Osteocyte (in vitro differentiated cells): ENCODE measurements at regions not wholly inside any gene's neighbourhood (a gene's known extent, or its start where the extent isn't known, plus 50 kb on each side); places are given as distances from the start of the nearest gene placed in this dataset.

Experiments
- DNase-seq: peaks from one replicate; pipeline ENCODE4 v3.0.0; 2021; ENCODE audit warnings: mixed read lengths; ENCODE audit not compliant: unreplicated experiment; ENCODE audit errors: extremely low spot score
- H3K27ac Mint-ChIP-seq: one replicate; pipeline ENCODE4 v1.8.0; 2021; ENCODE audit warnings: mild to moderate bottlenecking, mixed read lengths; ENCODE audit not compliant: unreplicated experiment
- H3K27me3 Mint-ChIP-seq: one replicate; pipeline ENCODE4 v1.8.0; 2021; ENCODE audit warnings: mixed read lengths; ENCODE audit not compliant: unreplicated experiment
- H3K36me3 Mint-ChIP-seq: one replicate; pipeline ENCODE4 v1.8.0; 2021; ENCODE audit warnings: mixed read lengths; ENCODE audit not compliant: unreplicated experiment
- H3K4me1 Mint-ChIP-seq: one replicate; pipeline ENCODE4 v1.8.0; 2021; ENCODE audit warnings: mixed read lengths; ENCODE audit not compliant: unreplicated experiment
- H3K4me3 Mint-ChIP-seq: one replicate; pipeline ENCODE4 v1.8.0; 2021; ENCODE audit warnings: mild to moderate bottlenecking, moderate library complexity, mixed read lengths; ENCODE audit not compliant: unreplicated experiment
- H3K9me3 Mint-ChIP-seq: one replicate; pipeline ENCODE4 v1.8.0; 2021; ENCODE audit warnings: mixed read lengths; ENCODE audit not compliant: unreplicated experiment
- TF ChIP-seq, protein P1 (sequence below): fragments of 200-600 bp; sonication (generic); IDR thresholded peaks from 2 replicates; pipeline ENCODE4 v1.5.0; 2021; ENCODE audit warnings: antibody characterized with exemption, mild to moderate bottlenecking, moderate library complexity

DNA sequence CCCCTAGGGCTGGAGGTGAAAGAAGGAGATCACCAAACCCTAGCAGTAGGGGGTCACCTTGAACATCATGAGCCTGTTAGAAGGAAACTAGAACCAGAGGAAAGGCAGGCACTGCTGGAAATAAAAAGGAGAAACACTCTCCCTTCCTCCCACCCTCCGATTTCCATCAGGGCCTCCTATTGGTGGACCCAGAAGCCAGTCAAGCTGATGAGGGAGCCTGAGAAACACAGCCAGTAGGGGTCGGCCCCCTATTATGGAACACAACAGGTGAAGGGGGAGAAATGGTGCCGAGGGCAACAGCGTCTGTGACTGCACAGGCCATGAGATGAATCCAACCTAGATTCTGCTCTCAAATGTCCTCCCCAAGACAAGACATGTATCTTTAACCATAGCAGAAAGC is 156.1 kb upstream of the LRFN2 start:
- no peak overlapping the region for H3K4me3 Mint-ChIP-seq
- no peak for DNase-seq
- H3K4me1 Mint-ChIP-seq, result no peaks in the 10 kb centered on the region
- no peaks in the 10 kb centered on the region for H3K36me3 Mint-ChIP-seq
- peaks cover 35% of the 10 kb centered on the region for H3K27me3 Mint-ChIP-seq
- no peaks in the 10 kb centered on the region for H3K9me3 Mint-ChIP-seq
- no peak overlapping the region for H3K27ac Mint-ChIP-seq
- TF ChIP-seq, protein P1, sequence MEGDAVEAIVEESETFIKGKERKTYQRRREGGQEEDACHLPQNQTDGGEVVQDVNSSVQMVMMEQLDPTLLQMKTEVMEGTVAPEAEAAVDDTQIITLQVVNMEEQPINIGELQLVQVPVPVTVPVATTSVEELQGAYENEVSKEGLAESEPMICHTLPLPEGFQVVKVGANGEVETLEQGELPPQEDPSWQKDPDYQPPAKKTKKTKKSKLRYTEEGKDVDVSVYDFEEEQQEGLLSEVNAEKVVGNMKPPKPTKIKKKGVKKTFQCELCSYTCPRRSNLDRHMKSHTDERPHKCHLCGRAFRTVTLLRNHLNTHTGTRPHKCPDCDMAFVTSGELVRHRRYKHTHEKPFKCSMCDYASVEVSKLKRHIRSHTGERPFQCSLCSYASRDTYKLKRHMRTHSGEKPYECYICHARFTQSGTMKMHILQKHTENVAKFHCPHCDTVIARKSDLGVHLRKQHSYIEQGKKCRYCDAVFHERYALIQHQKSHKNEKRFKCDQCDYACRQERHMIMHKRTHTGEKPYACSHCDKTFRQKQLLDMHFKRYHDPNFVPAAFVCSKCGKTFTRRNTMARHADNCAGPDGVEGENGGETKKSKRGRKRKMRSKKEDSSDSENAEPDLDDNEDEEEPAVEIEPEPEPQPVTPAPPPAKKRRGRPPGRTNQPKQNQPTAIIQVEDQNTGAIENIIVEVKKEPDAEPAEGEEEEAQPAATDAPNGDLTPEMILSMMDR, result no peak

DNA sequence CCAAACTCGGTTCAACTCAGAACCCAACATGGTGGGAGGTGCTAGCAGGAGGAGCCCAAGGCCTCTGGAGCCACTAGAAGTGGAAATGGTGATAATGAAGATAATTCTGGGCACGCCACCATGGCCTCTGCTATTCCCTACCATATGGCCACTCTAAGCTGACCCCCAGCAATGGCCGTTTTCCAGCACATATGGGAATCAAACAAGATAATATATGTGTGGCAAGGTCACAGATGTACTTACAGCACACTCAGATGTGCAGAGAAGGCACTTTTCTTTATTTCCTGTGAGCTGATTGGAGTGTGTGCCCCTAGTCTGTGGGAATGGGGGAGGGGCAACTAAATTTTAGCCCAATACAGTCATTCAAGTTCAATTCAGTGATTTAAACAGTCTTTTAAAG is 153.4 kb upstream of the LRFN2 start:
- no peaks in the 10 kb centered on the region for H3K36me3 Mint-ChIP-seq
- H3K4me3 Mint-ChIP-seq, result no peak overlapping the region
- peaks cover 31% of the 10 kb centered on the region for H3K27me3 Mint-ChIP-seq
- peaks cover 8% of the 10 kb centered on the region for H3K4me1 Mint-ChIP-seq
- no peak overlapping the region for H3K27ac Mint-ChIP-seq
- no peak for DNase-seq
- TF ChIP-seq, protein P1, result no peak
- H3K9me3 Mint-ChIP-seq, result no peaks in the 10 kb centered on the region

DNA sequence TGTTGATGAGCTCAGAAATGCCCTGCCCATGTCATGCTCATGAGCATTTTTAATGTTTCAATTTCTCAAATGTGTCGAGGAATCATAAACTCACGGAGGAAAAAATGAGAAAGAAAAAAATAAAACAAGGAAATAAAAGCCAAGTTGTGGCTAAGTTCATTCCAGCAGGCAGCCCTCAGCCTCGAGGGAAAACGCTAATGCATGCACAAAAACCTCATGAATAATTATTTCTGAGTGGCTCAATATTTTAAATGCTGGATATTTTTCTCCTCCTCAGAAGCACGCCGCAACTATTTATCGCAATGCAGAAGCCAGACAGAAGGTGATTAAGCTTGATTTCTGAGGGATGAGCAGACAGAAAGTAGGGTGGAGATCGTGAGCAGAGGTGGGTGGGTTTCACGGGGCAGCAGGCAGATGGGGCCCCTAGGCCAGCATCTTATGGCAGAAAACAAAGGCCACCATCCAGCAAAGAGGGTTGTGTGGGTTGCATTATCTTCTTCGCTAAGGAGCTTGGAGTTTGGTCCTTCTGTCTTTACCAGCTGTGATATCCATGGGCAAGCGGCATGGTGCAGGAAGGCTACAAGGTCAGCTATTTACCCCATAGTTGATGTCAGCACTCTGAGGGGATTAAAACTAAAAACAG is 151.5 kb upstream of the LRFN2 start:
- H3K4me1 Mint-ChIP-seq, result peaks cover 21% of the 10 kb centered on the region

DNA sequence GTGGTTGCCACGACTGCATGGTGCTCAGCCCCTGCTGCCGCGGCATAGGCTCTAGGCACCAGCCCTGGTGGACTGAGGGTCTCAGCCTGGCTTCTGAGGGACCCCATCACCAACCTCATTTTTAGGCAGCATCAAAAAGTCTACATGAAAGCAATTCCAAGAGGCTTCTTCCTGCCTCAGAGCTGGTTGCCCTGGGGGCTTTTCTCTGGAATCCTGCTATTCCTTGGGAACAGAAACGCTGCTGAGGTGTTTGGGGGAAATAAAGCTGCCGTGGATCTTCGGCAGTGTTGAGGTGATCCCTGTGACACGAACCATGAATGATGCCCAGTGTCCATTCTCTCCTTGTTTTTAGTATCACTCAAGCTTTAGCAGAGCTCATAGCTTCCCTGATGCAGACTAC is 148.4 kb upstream of the LRFN2 start:
- no peaks in the 10 kb centered on the region for H3K9me3 Mint-ChIP-seq
- H3K4me1 Mint-ChIP-seq, result peaks cover 44% of the 10 kb centered on the region
- TF ChIP-seq, protein P1, result no peak
- no peak for DNase-seq
- no peaks in the 10 kb centered on the region for H3K36me3 Mint-ChIP-seq
- H3K27me3 Mint-ChIP-seq, result peaks cover 17% of the 10 kb centered on the region
- H3K4me3 Mint-ChIP-seq, result no peak overlapping the region
- no peak overlapping the region for H3K27ac Mint-ChIP-seq

More for the DNA sequence above, 151.5 kb upstream of the LRFN2 start:
- Mint-ChIP-seq H3K4me3 (no peak overlapping the region), H3K36me3 (no peaks in the 10 kb centered on the region), H3K9me3 (no peaks in the 10 kb centered on the region), H3K27ac (no peak overlapping the region), H3K27me3 (peaks cover 26% of the 10 kb centered on the region)
- TF ChIP-seq, protein P1, result no peak
- no peak for DNase-seq

DNA sequence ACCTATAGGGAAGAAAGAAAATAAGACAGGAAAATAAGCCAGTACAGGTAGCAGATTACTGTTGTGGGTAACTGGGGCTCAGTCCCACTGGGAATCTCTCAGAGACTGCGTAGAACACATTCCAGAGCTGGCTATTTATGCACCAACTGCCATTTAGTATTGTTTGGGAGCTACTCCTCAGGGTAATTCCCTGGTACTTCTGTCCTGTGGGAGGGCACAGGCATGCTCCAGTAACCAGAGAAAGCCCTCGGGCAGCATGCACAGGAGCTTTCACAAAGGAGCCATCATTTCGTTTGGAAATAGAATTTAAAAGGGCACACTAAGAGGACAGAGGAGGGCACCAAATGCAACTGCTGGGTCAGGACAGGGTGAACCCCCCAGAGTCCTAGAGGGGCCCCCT is 148.0 kb upstream of the LRFN2 start:
- Mint-ChIP-seq H3K27ac (no peak overlapping the region), H3K36me3 (no peaks in the 10 kb centered on the region), H3K4me1 (peaks cover 44% of the 10 kb centered on the region)

More for the DNA sequence above, 148.0 kb upstream of the LRFN2 start:
- Mint-ChIP-seq H3K9me3 (no peaks in the 10 kb centered on the region), H3K27me3 (peaks cover 17% of the 10 kb centered on the region), H3K4me3 (no peak overlapping the region)
- no peak for DNase-seq
- TF ChIP-seq, protein P1, result no peak
